GM21619 (cell line): ENCODE measurements at regions not wholly inside any gene's neighbourhood (a gene's known extent, or its start where the extent isn't known, plus 50 kb on each side); places are given as distances from the start of the nearest gene placed in this dataset.
"Not testable (repeated sequence)": the region's sequence is repeated elsewhere in the genome, so short reads cannot be mapped to it uniquely, and the experiment has no call there.

Source experiments
- ATAC-seq: cut with Tn5 transposase; IDR thresholded peaks from one replicate; pipeline ENCODE4 v1.9.1; 2021; ENCODE audit not compliant: unreplicated experiment

DNA sequence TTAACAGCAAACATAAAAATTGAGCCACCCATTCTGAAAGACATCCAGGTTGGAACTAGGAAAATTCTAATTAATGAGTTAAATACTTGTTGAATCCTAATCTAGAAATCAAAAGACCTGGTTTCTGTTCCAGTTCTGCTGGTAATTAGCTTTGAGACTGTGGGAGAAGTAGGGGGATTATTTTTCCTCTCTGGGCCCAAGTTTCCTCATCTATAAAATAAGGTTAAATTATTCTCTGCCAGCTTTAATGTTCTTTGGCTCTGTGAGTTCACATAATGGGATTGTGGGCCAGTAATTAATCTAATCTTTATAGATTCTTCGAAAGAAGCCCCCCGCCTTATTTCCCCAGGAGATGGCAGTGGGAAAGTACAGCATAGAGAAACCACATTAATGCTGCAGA is 104.6 kb downstream of the ENC1 start:
- ATAC-seq, result no peak

DNA sequence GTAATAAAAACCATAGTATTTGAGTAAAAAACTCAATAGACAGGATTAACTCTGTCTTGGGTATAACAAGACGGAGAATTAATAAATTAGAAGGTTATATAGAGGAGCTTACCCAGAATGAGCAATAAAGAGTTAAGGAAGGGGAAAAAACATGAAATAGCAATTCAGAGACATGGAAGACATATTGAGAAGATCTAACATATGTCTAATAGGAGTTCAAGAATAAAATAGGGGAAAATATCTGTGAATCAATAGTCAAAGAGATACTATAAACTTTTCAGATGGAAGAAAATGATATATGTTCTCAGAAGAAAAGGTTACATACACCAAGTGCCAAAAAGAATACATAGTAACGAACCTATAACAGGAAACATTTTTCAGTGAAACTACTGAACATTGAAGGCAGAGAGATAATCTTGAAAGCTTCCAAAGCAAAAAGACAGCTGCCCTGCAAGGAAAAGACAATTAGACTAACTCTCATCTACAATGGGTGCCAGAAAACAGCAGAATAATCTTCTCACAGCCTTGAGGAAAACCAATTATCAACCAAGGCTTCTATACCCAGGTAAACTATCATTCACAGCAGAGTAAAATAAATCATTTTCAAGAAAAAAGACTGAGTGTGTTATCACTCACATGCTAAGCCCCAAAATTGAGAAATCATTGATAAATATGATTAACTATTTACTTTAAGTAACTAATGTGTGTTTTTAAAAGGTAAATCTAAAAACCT is 106.0 kb downstream of the ENC1 start:
- no peak for ATAC-seq

- no peak for ATAC-seq
Measured at GRCh38 chr5:74530326-74531050, 110.0 kb downstream of the ENC1 start.

- ATAC-seq, result no peak
Measured at GRCh38 chr5:74529101-74529500, 111.4 kb downstream of the ENC1 start.

- ATAC-seq, result no peak
Measured at GRCh38 chr5:74526111-74526510, 114.4 kb downstream of the ENC1 start.

- not testable (repeated sequence) for ATAC-seq
Measured at GRCh38 chr5:74524767-74525166, 115.8 kb downstream of the ENC1 start.

DNA sequence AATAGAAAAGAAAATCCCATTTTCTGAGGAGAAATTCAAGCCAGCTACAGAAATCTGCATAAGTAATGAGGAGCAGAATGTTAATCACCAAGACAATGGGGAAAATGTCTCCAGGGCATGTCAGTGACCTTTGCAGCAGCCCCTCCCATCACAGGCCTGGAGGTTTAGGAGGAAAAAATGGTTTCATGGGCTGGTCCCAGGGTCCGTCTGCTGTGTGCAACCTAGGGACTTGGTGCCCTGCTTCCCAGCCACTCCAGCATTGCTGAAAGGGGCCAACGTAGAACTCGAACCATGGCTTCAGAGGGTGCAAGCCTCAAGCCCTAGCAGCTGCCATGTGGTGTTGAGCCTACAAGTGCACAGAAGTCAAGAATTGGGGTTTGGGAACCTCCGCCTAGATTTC is 116.8 kb downstream of the ENC1 start:
- not testable (repeated sequence) for ATAC-seq

DNA sequence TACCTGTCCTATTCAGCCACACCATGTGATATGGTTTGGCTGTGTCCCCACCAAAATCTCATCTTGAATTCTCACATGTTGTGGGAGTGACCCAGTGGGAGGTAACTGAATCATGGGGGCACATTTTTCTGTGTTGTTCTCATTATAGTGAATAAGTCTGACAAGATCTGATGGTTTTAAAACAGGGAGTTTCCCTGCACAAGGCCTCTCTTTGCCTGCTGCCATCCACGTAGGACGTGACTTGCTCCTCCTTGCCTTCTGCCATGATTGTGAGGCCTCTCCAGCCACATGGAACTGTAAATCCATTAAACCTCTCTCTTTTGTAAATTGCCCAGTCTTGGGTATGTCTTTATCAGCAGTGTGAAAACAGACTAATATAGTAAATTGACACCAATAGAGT is 117.7 kb downstream of the ENC1 start:
- not testable (repeated sequence) for ATAC-seq

DNA sequence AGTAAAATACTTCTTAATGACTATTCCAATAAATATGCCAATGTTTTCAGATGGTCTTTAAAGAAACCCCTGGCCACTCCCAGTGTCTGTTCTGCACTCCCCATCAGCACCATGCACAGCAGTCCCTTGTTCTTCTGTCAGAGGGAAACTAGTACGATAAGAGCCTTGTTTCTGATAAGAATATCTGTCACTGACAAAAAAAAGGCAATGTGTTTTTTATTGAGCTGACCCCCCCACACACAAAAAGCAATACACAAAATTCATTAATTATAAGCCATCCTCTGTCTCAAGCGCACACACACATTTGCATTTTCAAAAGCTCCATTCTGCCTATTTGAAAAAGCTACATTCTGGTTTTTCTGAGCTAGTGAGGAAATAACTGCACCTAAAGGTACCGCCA is 119.1 kb downstream of the ENC1 start:
- no peak for ATAC-seq

DNA sequence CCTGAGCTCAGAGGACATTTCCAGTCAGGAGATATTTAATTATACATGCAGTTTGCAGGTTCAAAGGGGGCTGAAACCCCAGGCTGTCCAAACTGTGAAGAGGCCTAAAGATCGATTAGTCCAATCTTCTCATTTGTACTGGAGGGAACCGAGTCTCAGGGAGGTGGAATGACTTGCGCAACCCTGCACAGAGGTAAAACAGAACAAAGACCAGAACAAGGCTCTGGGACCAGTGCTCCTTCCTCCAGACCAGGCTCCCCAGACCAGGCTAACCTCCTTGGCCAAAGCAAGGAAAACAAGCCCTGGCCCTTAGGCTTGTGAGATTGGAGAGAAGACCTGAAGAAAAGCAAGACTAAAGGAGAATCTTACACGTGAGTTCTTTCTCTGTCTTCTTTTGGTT is 120.8 kb downstream of the ENC1 start:
- no peak for ATAC-seq

DNA sequence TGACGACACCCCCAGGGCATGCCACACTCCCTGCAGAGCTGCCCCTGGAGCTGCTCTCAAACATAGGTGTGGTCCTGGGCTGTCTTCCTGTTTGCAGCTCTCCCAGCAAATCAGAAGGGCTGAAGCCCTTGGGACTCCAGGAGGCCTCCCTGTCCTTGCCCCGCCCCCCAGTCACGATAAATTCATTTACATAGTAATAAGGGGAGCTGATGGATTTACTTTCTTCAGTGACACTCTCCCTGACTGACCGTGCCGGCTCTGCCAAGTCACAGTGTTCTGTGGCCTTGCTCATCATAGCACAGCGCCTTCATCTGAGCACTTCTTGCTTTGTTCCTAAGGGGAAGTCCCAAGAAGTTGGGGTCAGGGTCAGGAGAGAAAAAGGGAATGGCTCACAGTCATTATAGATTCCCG is 121.4 kb downstream of the ENC1 start:
- no peak for ATAC-seq

DNA sequence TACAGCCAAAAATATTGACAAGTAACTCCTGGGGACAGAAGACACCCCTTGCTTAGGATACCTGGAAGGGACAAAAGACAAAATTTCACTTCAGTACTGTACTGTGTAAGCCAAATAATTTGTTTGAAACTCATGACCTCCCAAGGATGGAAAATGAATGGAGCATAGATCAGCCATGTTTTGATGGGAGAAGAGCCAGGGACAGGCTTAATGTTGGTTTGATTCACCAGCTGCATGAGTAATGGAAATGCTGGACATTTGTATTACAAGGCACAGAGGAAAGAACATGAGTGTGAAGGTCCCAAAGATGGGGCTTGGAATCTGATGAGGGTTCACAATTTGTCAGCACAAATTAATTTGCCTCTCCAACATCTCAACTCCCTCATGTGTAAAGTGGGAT is 122.8 kb downstream of the ENC1 start:
- no peak for ATAC-seq

DNA sequence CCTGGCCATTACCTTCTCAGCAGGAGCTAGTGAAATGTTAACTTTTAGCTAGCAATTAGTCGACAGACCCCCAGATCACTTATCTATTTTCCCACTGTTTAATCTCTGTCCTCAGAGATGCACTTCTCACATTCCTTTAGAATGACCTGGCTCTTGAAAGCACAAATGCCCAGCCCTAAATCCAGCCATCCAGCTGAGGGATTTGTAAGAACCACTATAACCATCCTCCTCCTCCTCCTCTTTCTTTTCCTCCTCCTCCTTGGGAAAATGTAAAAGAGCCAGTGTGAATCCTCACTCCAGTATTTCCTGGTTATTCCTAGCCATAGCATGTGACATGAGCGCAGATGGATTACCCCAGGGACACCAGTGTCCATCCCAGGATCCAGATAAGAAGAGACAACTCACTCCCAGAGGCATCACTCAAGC is 124.3 kb downstream of the ENC1 start:
- no peak for ATAC-seq

- ATAC-seq, result no peak
Measured at GRCh38 chr5:74514888-74515551, 125.5 kb downstream of the ENC1 start.

DNA sequence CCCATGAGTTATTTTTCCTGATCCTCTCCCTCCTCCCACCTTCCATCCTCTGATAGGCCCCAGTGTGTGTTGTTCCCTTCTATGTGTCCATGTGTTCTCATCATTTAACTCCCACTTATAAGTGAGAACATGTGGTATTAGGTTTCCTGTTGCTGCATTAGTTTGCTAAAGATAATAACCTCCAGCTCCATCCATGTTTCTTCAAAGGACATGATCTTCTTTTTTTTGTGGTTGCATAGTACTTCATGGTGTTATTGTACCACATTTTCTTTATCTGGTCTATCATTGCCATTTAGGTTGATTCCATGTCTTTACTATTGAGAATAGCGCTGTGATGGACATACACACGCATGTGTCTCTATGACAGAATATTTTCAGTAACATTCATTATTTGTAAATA is 128.8 kb downstream of the ENC1 start:
- ATAC-seq, result not testable (repeated sequence)

DNA sequence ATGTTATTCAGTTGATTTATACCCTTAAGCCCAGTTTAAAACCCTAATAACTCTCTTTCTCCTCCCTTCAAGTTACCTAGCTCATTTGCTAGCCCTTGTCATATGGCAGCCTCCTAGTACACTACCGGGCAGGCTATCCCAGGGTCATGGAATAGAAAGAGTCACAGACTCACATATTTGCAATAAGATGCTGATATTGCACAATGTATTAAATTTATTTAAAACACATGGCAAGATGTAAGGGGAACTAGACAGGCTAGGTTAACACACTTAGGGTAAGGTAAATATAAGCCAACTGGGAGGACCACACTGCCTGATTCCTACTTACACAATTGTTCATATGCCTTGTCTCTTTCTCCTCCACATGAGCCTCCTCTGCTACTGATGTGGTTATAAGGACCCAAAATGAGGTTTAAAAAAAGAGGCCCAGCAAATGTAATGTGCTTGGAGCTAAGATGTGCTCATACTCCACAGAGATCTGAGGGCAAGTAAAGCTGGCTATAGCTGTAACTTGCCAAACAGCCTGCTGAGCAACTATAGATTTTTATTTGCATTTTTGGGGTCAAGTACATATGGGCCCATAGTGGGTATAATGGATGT is 130.0 kb downstream of the ENC1 start:
- ATAC-seq, result no peak

- ATAC-seq, result no peak
Measured at GRCh38 chr5:74507370-74508005, 133.0 kb downstream of the ENC1 start.

GRCh38 chr5:74506119-74506518 is 134.4 kb downstream of the ENC1 start:
- no peak for ATAC-seq

- ATAC-seq, result no peak
Measured at GRCh38 chr5:74504463-74504862, 136.1 kb downstream of the ENC1 start.

DNA sequence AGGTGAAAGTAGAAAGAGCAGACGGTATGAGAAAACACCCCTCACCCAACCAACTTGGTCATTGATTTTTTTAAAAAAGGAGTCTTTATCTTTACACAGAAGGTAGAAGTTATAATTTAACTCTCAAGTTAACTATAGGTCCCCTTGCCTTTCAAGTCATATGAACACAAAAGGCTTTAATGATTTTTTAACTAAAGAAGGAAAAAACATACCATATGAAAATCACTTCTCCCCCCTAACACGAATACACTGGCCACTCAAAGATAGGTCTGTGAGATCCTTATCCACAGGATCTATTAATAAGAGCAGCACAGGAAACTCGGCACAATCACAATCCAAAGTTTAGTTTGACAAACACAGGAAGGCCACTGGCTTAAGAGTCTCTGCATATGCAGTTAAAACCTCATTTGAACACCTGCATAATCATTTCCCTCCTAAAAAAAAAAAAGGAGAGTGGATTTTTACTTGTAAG is 138.0 kb downstream of the ENC1 start:
- no peak for ATAC-seq
